ENCODE measurements at regions not wholly inside any gene's neighbourhood (a gene's known extent, or its start where the extent isn't known, plus 50 kb on each side); places are given as distances from the start of the nearest gene placed in this dataset.
"Not testable (repeated sequence)": the region's sequence is repeated elsewhere in the genome, so short reads cannot be mapped to it uniquely, and the experiment has no call there.

- no peak for DNase-seq
These were observed 324.7 kb upstream of the RGMA start for GRCh38 chr15:93413745-93414144.

GRCh38 chr15:93399121-93399520 is 310.1 kb upstream of the RGMA start:
- DNase-seq: no peak

GRCh38 chr15:93389211-93389610 is 300.2 kb upstream of the RGMA start:
- DNase-seq: no peak

GRCh38 chr15:93384886-93385285 is 295.9 kb upstream of the RGMA start:
- DNase-seq: no peak

GRCh38 chr15:93382200-93382820 is 293.3 kb upstream of the RGMA start:
- no peak for DNase-seq

GRCh38 chr15:93378558-93378957 is 289.5 kb upstream of the RGMA start:
- no peak for DNase-seq

- no peak for DNase-seq
These were observed 283.8 kb upstream of the RGMA start for GRCh38 chr15:93372865-93373223.

- DNase-seq: no peak
These were observed 283.3 kb upstream of the RGMA start for GRCh38 chr15:93372208-93372864.

GRCh38 chr15:93366387-93367100 is 277.5 kb upstream of the RGMA start:
- no peak for DNase-seq

- no peak for DNase-seq
These were observed 273.8 kb upstream of the RGMA start for GRCh38 chr15:93362821-93363220.

- no peak for DNase-seq
These were observed 273.2 kb upstream of the RGMA start for GRCh38 chr15:93362203-93362602.

GRCh38 chr15:93361703-93362102 is 272.7 kb upstream of the RGMA start:
- DNase-seq: no peak

GRCh38 chr15:93360976-93361375 is 272.0 kb upstream of the RGMA start:
- DNase-seq: no peak

- DNase-seq: no peak
These were observed 271.3 kb upstream of the RGMA start for GRCh38 chr15:93360318-93360717.

- no peak for DNase-seq
These were observed 270.6 kb upstream of the RGMA start for GRCh38 chr15:93359425-93360131.

GRCh38 chr15:93359060-93359408 is 270.0 kb upstream of the RGMA start:
- DNase-seq: no peak

GRCh38 chr15:93358166-93359059 is 269.4 kb upstream of the RGMA start:
- DNase-seq: no peak

- no peak for DNase-seq
These were observed 259.9 kb upstream of the RGMA start for GRCh38 chr15:93348711-93349545.

- no peak for DNase-seq
These were observed 259.0 kb upstream of the RGMA start for GRCh38 chr15:93347986-93348385.

GRCh38 chr15:93345981-93346380 is 257.0 kb upstream of the RGMA start:
- DNase-seq: no peak

- DNase-seq: not testable (repeated sequence)
These were observed 254.4 kb upstream of the RGMA start for GRCh38 chr15:93343402-93343801.

- DNase-seq: no peak
These were observed 252.2 kb upstream of the RGMA start for GRCh38 chr15:93341164-93341563.

All from activated T-cell treated with anti-CD3 and anti-CD28 coated beads for 4 hours (primary cell).